NCI-H1436 (cell line): ENCODE measurements at regions not wholly inside any gene's neighbourhood (a gene's known extent, or its start where the extent isn't known, plus 50 kb on each side); places are given as distances from the start of the nearest gene placed in this dataset.
"Not testable (repeated sequence)": the region's sequence is repeated elsewhere in the genome, so short reads cannot be mapped to it uniquely, and the experiment has no call there.

Source experiments
- DNase-seq: peaks from one replicate; lab custom pipeline; 2025; lab: John Stamatoyannopoulos, UW

GRCh38 chr5:174792265-174792664 lies 67.9 kb downstream of the MSX2 start:
- DNase-seq: not testable (repeated sequence)

- no peak for DNase-seq
Observed at GRCh38 chr5:174790906-174791305, 66.5 kb downstream of the MSX2 start.

GRCh38 chr5:174789596-174789995 lies 65.2 kb downstream of the MSX2 start:
- no peak for DNase-seq

GRCh38 chr5:174785120-174785680 lies 60.8 kb downstream of the MSX2 start:
- no peak for DNase-seq
